K562 (cell line): ENCODE measurements at regions not wholly inside any gene's neighbourhood (a gene's known extent, or its start where the extent isn't known, plus 50 kb on each side); places are given as distances from the start of the nearest gene placed in this dataset.

Source experiments
- ATAC-seq: fragments of 200-7000 bp; cut with Tn5 transposase; 3 replicates; pipeline ENCODE4 v1.9.1; 2020; ENCODE audit warnings: moderate library complexity
- BruUV-seq: library from RNA; stranded (reverse); fragments of 400-500 nt; replicated peaks from 2 replicates; lab custom pipeline; 2021; lab: Mats Ljungman, UMichigan
- CTCF ChIA-PET: fragments of 300-600 bp; formaldehyde crosslinking; extraction: SDS; loops from one replicate; lab custom pipeline; 2021; ENCODE audit warnings: low intra/inter-chr PET ratio; lab: Yijun Ruan, JAX
- POLR2A ChIA-PET: fragments of 300-600, 350-650 bp; sonication (Branson Sonifier 250); formaldehyde crosslinking; extraction: SDS; loops from one replicate; lab custom pipeline; 2021; ENCODE audit warnings: antibody characterized with exemption, inconsistent platforms; lab: Yijun Ruan, JAX
- DNase-seq, 4 experiments: peaks; one replicate each; pipeline versions ENCODE4 v3.0.0 to v3.0.0-alpha.2; 2011 to 2018; ENCODE audit warnings: low spot score in 3 of 4, mixed read lengths in 3 of 4; ENCODE audit errors: extremely low read depth in 1 of 4
- FAIRE-seq: peaks from 2 replicates; lab custom pipeline; 2011; peaks lifted over from hg19 to GRCh38; lab: Jason Lieb, UNC
- H2AFZ ChIP-seq: 2 replicates; pipeline ENCODE4 v1.6.0; 2011; ENCODE audit warnings: low read depth, low read length, control low read depth, inconsistent platforms
- H3K27ac ChIP-seq: fragments of 200-600 bp; 3 replicates; pipeline ENCODE4 v1.8.0; 2011; ENCODE audit warnings: low read depth, mild to moderate bottlenecking, control low read depth, inconsistent platforms, low read length, moderate library complexity, mixed read lengths; ENCODE audit errors: extremely low read depth
- H3K27me3 ChIP-seq, 2 experiments: fragments of 300-600 bp in 1 of 2; 2 replicates in 1 of 2; 3 replicates in 1 of 2; pipeline versions ENCODE4 v1.6.0 to v1.8.0; 2011; ENCODE audit warnings: inconsistent platforms in 2 of 2, low read length in 2 of 2, mild to moderate bottlenecking in 1 of 2, mixed read lengths in 1 of 2, moderate library complexity in 1 of 2; ENCODE audit not compliant: control insufficient read depth in 2 of 2, insufficient read depth in 2 of 2
- H3K36me3 ChIP-seq: fragments of 300-600 bp; 3 replicates; pipeline ENCODE4 v1.8.0; 2011; ENCODE audit warnings: mild to moderate bottlenecking, low read length, inconsistent platforms; ENCODE audit not compliant: control insufficient read depth, insufficient read depth
- H3K4me1 ChIP-seq, 2 experiments: fragments of 200-600 bp in 1 of 2; replicated peaks in 1 of 2; 2 replicates in 1 of 2; 3 replicates in 1 of 2; pipeline versions ENCODE4 v1.5.1 to v1.8.0; 2011; ENCODE audit warnings: inconsistent platforms in 2 of 2, low read length in 2 of 2, mild to moderate bottlenecking in 1 of 2, mixed read lengths in 1 of 2, moderate library complexity in 1 of 2; ENCODE audit not compliant: control insufficient read depth in 2 of 2, insufficient read depth in 2 of 2
- H3K4me2 ChIP-seq: 2 replicates; pipeline ENCODE4 v1.6.1; 2011; ENCODE audit warnings: low read length, control low read depth, inconsistent platforms, mixed read lengths; ENCODE audit not compliant: insufficient read depth
- H3K4me3 ChIP-seq: fragments of 200-600 bp; sonication (generic), shearing (Covaris generic); 2 replicates; pipeline ENCODE4 v1.5.1; 2016; ENCODE audit warnings: control low read depth, inconsistent platforms
- H3K79me2 ChIP-seq: fragments of 200-600 bp; 3 replicates; pipeline ENCODE4 v1.8.0; 2011; ENCODE audit warnings: low read length, inconsistent platforms; ENCODE audit not compliant: control insufficient read depth, insufficient read depth
- H3K9ac ChIP-seq, 2 experiments: 2 replicates each; pipeline versions ENCODE4 v1.6.0 to v1.6.1; 2011; ENCODE audit warnings: low read depth in 2 of 2, low read length in 2 of 2, control low read depth in 1 of 2, inconsistent platforms in 1 of 2, mild to moderate bottlenecking in 1 of 2, mixed read lengths in 1 of 2; ENCODE audit not compliant: insufficient read depth in 1 of 2
- H3K9me1 ChIP-seq: one replicate; pipeline ENCODE4 v1.6.0; 2011; ENCODE audit warnings: inconsistent platforms, mild to moderate bottlenecking, low read length, moderate library complexity; ENCODE audit not compliant: control insufficient read depth, insufficient read depth
- H3K9me3 ChIP-seq: replicated peaks from 2 replicates; pipeline ENCODE4 v1.5.1; 2011; ENCODE audit warnings: low read depth, low read length, inconsistent platforms; ENCODE audit not compliant: control insufficient read depth, insufficient read depth
- H4K20me1 ChIP-seq: replicated peaks from 2 replicates; pipeline ENCODE4 v1.6.1; 2011; ENCODE audit warnings: low read length, inconsistent platforms, mixed read lengths; ENCODE audit not compliant: control insufficient read depth, insufficient read depth
- CBX1 ChIP-seq: sonication (generic); IDR thresholded peaks from 2 replicates; pipeline ENCODE4 v1.6.1; 2016; ENCODE audit warnings: antibody characterized with exemption, low read depth, mild to moderate bottlenecking
- CEBPG ChIP-seq, 3 experiments: fragments of 200-800 bp in 1 of 3; sonication (Bioruptor generic) in 1 of 3; sonication (generic) in 1 of 3; formaldehyde crosslinking in 1 of 3; IDR thresholded peaks in 2 of 3; conservative IDR thresholded peaks in 1 of 3; 2 replicates each; pipeline versions ENCODE4 v1.6.1 to v1.8.0; 2016 to 2022; ENCODE audit warnings: missing compliant biosample characterization in 2 of 3, missing genetic modification characterization in 2 of 3, mild to moderate bottlenecking in 1 of 3, missing genetic modification reagents in 1 of 3
- WGBS: fragments of 100-300 bp; shearing (Covaris generic); methylation state at CpG from one replicate; pipeline ENCODE4 v1.1.6; 2016; ENCODE audit warnings: low coverage, mixed read lengths; ENCODE audit not compliant: insufficient coverage; ENCODE audit errors: missing lambda C conversion rate; 5-methylcytosine and 5-hydroxymethylcytosine counted together
- in situ Hi-C: fragments of 300-500 bp; cut with MboI; formaldehyde crosslinking; loops from 4 replicates; pipeline ENCODE4 v1.15.0; 2018; ENCODE audit warnings: inconsistent platforms, mixed read lengths
- intact Hi-C: fragments of 100-400 bp; cut with micrococcal nuclease; formaldehyde crosslinking; loops from 2 replicates; pipeline ENCODE4 v1.14.2; 2022
- TF ChIP-seq, protein P1 (sequence below), 2 experiments: fragments of 450-650 bp in 1 of 2; sonication (generic) in 1 of 2; formaldehyde crosslinking in 1 of 2; IDR thresholded peaks in 1 of 2; conservative IDR thresholded peaks in 1 of 2; 2 replicates each; pipeline versions ENCODE4 v1.6.1 to v1.8.1; 2016 to 2023; ENCODE audit warnings: mild to moderate bottlenecking in 2 of 2, moderate library complexity in 2 of 2, inconsistent platforms in 1 of 2, missing genetic modification reagents in 1 of 2

- ChIA-PET POLR2A (interaction anchor here (0.9 kb wide), 1 partner anchor 48 kb away, joined by 3 read pairs; no protein-coding TSS in a partner anchor), CTCF (no interaction called here)
- TF ChIP-seq CBX1 (no peak), CEBPG (CRISPR knock-in tag; IDR thresholded peaks at IDR 0.05) (no peak), CEBPG (tag; conservative IDR thresholded peaks at IDR 0.05 in 1 of 2, IDR thresholded peaks at IDR 0.05 in 1 of 2) (peak in 1 of 2 experiments; percentile 62; a peak in 2 of 4 replicates)
- TF ChIP-seq, protein P1, sequence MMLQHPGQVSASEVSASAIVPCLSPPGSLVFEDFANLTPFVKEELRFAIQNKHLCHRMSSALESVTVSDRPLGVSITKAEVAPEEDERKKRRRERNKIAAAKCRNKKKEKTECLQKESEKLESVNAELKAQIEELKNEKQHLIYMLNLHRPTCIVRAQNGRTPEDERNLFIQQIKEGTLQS (IDR thresholded peaks at IDR 0.05), result peak; percentile 21; the same call in 1 of the 2 replicates
- TF ChIP-seq, protein P1 (CRISPR knock-in tag; conservative IDR thresholded peaks at IDR 0.05), result no peak
- intact Hi-C loops, result no loop called here
- in situ Hi-C loops, result no loop called here
- no peak overlapping the region for H3K4me3 ChIP-seq
- no peaks in the 10 kb centered on the region for H3K9me3 ChIP-seq
- no peak overlapping the region for H3K9ac ChIP-seq
- H3K27me3 ChIP-seq, result peaks cover 7 to 18% of the 10 kb centered on the region in 2 experiments; a peak in 4 of 5 replicates
- no peaks in the 10 kb centered on the region for H3K36me3 ChIP-seq
- DNase-seq, result no peak
- no TSS peak for BruUV-seq
- no peaks in the 10 kb centered on the region for H4K20me1 ChIP-seq
- H3K4me1 ChIP-seq, result no peaks in the 10 kb centered on the region; a peak in 1 of 5 replicates
- WGBS, result 3% methylated on average over 3 of the region's 3 CpGs
- FAIRE-seq, result no peak
- no peak overlapping the region for H2AFZ ChIP-seq
- no peaks in the 10 kb centered on the region for H3K9me1 ChIP-seq
- no peak overlapping the region for H3K27ac ChIP-seq
- no peak for ATAC-seq
- H3K4me2 ChIP-seq, result no peak overlapping the region
- H3K79me2 ChIP-seq, result no peaks in the 10 kb centered on the region
These were observed 215.3 kb upstream of the NFIA start for GRCh38 chr1:60866917-60867531.
